ENCODE measurements at regions not wholly inside any gene's neighbourhood (a gene's known extent, or its start where the extent isn't known, plus 50 kb on each side); places are given as distances from the start of the nearest gene placed in this dataset.
A peak's percentile ranks its signal among the peaks of the same experiment; 100 is the strongest.

DNA sequence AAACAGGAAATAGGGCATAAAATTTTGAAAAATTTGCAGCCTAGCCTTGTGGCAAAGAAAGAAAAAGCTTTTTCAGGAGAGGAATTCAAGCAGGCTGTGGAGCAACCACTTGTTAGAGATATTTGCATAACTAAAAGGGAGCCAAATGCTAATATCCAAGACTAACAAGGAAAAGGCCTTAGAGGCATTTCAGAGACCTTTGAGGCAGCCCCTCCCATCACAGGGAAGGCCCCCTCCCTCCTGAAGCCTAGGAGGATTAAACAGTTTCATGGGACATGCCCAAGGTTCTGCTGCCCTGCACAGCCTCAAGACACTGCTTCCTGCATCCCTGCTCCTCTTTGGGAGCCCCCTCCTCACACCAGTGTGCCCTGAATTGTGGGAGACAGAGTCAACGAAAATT lies 275.4 kb upstream of the SFRP2 start:
- ATAC-seq: no peak
- Histone ChIP-seq H3K4me1 (no peaks in the 10 kb centered on the region), H3K4me3 (no peak overlapping the region), H3K9me3 (peaks cover 23% of the 10 kb centered on the region), H3K27me3 (ENCODE audit: low read depth) (no peaks in the 10 kb centered on the region), H3K36me3 (no peaks in the 10 kb centered on the region), H3K27ac (no peak overlapping the region)
- no peak for DNase-seq
- TF ChIP-seq, protein P1, sequence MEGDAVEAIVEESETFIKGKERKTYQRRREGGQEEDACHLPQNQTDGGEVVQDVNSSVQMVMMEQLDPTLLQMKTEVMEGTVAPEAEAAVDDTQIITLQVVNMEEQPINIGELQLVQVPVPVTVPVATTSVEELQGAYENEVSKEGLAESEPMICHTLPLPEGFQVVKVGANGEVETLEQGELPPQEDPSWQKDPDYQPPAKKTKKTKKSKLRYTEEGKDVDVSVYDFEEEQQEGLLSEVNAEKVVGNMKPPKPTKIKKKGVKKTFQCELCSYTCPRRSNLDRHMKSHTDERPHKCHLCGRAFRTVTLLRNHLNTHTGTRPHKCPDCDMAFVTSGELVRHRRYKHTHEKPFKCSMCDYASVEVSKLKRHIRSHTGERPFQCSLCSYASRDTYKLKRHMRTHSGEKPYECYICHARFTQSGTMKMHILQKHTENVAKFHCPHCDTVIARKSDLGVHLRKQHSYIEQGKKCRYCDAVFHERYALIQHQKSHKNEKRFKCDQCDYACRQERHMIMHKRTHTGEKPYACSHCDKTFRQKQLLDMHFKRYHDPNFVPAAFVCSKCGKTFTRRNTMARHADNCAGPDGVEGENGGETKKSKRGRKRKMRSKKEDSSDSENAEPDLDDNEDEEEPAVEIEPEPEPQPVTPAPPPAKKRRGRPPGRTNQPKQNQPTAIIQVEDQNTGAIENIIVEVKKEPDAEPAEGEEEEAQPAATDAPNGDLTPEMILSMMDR (IDR thresholded peaks at IDR 0.05): no peak
- intact Hi-C loops (cut with DNase I): no loop called here

DNA sequence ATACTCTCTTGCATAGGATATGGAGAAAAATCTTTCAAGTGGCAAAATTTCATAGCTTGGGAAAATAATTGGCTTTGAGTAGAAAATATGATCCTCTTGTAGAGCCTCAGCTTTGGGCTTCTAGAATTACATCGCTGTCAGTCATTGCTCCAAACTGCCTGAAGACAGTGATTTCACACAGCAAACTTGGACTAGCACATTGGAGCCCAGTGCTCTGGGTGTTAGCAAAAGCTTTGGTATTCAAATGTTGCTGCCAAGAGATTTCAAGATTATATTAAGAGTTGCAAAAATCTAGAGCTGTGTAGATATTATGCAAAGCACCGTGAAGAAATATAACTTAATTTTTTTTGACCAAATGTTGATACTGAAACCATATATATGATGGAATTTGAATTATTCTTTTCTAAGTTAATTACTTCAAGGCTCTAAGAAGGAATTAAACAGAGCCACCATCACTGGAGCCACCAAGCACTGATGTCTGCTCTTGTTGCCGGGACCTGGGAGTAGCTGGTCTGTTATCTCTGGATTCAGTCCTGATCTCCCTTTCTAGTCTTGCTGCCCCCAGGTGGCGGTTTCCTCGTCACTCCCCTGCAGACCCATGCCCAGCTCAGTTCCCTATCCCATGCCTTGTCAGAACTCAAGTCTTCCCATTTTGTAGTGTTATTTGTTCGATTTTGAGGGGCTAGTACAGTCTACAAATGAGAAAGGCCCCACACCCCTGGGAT lies 260.7 kb upstream of the SFRP2 start:
- Histone ChIP-seq H3K27me3 (ENCODE audit: low read depth) (no peaks in the 10 kb centered on the region), H3K4me1 (no peaks in the 10 kb centered on the region), H3K27ac (no peak overlapping the region), H3K4me3 (no peak overlapping the region), H3K9me3 (peaks cover 16% of the 10 kb centered on the region), H3K36me3 (no peaks in the 10 kb centered on the region)
- TF ChIP-seq, protein P1 (IDR thresholded peaks at IDR 0.05): no peak
- no peak for DNase-seq
- no peak for ATAC-seq
- intact Hi-C loops (cut with DNase I): no loop called here

DNA sequence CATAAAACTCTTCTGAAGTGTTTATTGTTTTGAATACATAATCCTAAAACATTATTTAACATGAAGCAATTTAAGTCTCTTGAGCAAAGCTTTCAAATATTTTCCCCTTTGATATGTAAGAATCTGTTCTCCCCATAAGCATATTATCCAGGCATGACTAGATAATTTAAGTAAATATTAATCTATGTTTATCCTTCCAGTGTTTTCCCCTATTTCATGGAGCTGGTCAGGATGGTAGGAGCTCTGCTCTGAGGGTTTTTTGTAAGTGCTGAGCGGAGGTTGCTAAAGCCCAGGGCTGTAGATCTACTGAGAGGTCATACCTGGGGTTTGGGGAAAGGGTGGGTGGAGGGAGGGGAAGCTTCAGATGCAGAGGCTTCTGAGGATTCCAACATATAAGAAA lies 258.9 kb upstream of the SFRP2 start:
- Histone ChIP-seq H3K9me3 (no peaks in the 10 kb centered on the region), H3K4me1 (no peaks in the 10 kb centered on the region), H3K27me3 (ENCODE audit: low read depth) (no peaks in the 10 kb centered on the region), H3K27ac (no peak overlapping the region), H3K4me3 (no peak overlapping the region), H3K36me3 (no peaks in the 10 kb centered on the region)
- DNase-seq (no peak), ATAC-seq (peak in 1 of 2 donors; percentile 27)
- TF ChIP-seq, protein P1 (IDR thresholded peaks at IDR 0.05): no peak
- intact Hi-C loops (cut with DNase I): no loop called here

DNA sequence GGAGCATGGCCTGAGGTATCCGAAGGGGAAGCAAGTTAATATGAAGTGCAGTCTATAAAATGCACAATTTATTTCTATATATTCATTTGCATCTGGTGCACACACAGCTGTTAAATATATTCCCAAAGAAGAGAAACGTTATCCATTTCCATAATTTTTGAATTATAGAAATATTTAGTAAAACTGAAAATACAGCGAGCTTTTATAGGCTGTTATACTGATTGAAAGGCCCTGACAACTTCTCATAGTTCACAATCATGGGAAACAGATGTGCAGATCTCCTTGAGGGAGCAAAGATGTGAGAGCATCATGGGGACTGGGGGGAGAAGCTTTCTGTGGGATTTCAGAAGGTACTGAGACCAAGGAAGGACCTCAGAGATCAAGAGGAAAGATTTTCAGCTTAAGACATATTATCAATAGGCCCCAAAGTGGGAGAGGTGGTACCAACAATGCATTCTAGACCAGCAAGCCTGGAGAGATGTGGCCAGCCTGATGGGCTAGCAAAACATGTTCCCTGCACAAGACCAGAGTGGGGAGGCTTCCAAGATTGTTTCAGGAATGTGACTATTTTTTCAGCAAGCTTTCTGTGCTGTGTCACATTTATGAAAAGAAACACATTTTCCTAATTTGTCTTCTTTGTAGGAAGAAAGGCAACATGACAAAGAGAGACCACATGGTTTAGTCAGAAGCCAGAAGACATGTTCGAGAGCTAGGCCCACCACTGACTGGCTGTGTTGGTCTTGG lies 256.0 kb upstream of the SFRP2 start:
- TF ChIP-seq, protein P1 (IDR thresholded peaks at IDR 0.05): no peak
- no peaks in the 10 kb centered on the region for H3K36me3 ChIP-seq
- no peaks in the 10 kb centered on the region for H3K4me1 ChIP-seq
- no peaks in the 10 kb centered on the region for H3K27me3 ChIP-seq (ENCODE audit: low read depth)
- intact Hi-C loops (cut with DNase I): no loop called here
- ATAC-seq (no peak), DNase-seq (no peak)
- H3K27ac ChIP-seq: no peak overlapping the region
- no peaks in the 10 kb centered on the region for H3K9me3 ChIP-seq
- no peak overlapping the region for H3K4me3 ChIP-seq

DNA sequence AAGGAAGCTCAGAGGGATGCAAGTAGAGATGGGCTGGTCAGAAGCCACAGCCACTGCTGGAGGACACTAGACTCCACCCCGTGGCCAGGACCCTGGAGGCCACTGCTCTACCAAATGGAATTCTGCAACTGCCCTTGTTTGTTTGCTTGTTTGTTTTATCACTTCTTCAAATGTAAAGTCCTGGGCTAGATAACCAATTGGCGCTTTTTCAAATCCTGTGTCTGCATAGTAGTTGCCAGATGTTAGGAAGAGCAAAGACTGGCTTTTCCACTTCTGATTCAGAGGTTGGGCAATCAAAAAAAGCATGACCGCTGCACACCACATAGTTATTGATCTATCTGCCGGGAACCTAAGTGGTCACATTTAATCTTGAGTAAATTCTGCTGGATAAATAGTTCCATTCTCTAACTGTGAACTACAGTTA lies 255.2 kb upstream of the SFRP2 start:
- ATAC-seq: no peak
- intact Hi-C loops (cut with DNase I): no loop called here
- TF ChIP-seq, protein P1 (IDR thresholded peaks at IDR 0.05): no peak

More for the DNA sequence above, 255.2 kb upstream of the SFRP2 start:
- Histone ChIP-seq H3K4me1 (no peaks in the 10 kb centered on the region), H3K27ac (no peak overlapping the region), H3K9me3 (no peaks in the 10 kb centered on the region), H3K4me3 (no peak overlapping the region), H3K36me3 (no peaks in the 10 kb centered on the region), H3K27me3 (ENCODE audit: low read depth) (no peaks in the 10 kb centered on the region)
- DNase-seq: no peak
